ENCODE measurements at regions not wholly inside any gene's neighbourhood (a gene's known extent, or its start where the extent isn't known, plus 50 kb on each side); places are given as distances from the start of the nearest gene placed in this dataset.

DNA sequence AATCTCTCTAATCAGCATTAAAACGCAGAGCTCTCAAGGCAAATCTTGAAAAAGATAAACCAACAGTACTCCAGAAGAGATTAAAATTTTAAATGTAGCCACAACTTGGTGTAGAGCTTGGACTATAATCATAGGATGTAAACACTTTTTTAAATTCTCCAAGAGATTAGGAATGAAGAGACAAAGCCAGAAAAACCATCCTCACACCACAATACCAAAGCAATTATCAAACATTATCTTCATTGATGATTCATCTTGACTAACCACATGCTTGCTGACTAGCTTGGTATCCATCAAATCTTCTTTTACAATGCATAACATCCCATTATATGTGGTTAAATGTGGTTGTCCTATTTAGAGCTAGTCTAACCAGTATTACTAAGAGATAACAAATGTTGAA lies 815.1 kb downstream of the TLE1 start:
- peak; percentile 58 for DNase-seq (ENCODE audit: low read depth)

DNA sequence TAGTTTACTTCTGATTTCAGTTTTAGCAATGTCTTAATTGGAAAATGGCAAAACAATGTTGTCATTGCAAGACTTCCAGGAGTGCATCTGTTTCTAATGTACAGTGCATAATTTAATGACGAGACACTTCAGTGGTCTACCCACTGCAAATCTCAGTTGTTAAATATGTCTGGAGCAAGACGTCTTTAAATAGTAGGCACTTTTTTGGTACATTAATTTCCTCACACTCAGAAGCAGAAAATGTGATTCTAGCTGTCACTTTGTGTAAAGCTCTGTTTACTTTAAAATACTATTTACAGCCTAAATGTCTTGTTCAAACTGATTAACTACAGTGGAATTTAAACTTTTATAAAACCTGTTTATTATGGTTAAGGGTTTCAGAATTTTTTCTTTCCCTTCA lies 815.5 kb downstream of the TLE1 start:
- DNase-seq (ENCODE audit: low read depth) = peak; percentile 6

DNA sequence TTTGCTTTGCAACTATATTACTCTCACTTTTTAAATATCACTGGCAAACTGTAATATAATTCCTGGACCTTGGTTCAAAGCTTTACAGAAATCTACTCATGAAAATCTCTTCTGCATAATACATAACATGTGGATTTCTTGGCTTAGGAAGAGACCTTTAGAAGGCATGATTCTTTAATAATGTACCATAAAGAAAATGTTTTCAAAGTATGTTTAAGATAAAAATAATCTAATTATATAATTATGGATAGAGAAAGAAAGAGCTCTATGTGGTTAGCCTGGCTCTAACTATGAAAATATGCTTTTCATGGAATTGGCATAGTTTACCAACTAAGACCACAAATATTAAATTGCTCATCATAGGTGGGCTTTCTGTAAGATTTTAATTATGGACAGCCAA lies 817.8 kb downstream of the TLE1 start:
- DNase-seq (ENCODE audit: low read depth) = no peak

DNA sequence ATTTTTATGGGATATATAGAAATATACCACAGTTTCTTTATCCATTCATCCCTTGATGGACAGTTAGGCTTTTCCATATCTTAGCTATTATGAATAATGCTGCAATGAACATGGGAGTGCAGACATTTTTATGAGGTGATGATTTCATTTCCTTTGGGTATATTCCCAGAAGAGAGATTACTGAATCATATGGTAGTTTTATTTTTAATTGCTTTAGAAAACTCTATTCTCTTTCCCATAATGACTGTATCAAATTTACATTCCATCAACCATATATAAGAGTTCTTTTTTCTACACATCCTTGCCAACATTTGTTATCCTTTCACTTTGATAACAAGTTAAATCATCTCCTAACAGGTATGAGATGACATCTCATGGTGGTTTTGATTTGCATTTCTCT lies 821.6 kb downstream of the TLE1 start:
- no peak for DNase-seq (ENCODE audit: low read depth)

DNA sequence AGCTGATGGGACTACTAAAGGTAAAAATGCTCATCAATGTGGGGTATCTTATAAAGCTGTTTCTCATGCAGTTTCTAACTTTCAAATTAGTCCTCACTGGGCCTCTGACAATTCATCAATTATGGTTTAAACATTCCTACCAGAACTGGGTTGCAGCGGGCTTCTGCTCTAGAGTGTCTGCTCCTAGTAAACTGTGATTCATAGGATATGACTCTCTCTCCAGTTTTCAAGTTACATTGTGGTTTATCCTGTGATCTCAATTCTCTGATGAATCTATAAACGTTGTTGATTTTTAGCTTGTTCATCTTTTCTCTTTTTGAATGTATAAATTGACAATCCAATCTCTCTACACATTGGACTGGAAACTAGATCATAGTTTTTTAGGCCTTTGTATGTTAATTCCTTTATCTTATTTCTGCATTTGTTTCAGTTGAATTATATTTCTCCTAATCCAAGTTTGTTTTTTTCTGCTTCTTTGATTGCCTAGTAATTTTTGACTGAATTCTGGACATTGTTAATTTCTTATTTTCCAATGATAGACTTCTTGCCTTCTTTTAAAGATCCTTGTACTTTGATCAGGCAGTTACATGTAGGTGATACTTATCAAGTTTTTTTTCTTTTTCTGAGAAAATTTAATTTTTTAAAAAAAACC lies 822.6 kb downstream of the TLE1 start:
- DNase-seq (ENCODE audit: low read depth) = no peak

DNA sequence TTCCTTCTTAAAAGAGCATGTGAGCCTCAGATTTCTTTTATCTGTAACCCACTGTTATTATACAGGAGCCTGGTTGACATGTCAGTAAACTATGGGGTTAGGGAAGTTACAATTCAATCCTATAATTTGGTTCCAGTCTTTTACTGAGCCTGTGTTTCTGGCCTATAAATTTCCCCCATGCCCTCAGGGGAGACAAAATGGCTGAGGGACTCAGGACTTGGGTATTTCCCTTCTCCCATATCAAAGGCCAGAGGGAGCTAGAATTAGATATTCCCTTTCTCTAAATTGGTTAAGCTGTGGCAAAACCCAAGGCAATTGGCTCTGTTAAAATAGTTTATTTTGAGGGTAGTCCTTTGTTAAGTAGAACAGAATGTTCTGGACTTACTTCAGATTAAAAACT lies 823.2 kb downstream of the TLE1 start:
- DNase-seq (ENCODE audit: low read depth) = no peak

DNA sequence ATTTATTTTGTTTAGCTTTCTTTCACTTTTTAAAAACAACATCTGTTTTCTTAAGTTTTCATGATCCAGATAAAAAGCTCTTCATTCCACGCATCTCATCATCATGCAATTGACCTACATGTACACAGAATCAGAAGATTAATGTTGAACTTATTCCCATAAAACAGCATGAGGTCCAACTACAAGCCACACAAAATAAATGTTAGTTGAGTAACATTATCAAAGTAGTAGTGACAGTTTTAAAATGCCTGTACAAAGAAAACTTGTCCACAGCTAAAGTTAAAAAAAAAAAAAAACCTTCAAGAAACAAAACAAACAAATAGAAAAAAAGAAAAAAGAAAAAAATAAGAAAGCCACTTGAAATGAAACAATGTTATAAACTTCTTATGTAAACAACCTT lies 846.3 kb downstream of the TLE1 start:
- no peak for DNase-seq (ENCODE audit: low read depth)

DNA sequence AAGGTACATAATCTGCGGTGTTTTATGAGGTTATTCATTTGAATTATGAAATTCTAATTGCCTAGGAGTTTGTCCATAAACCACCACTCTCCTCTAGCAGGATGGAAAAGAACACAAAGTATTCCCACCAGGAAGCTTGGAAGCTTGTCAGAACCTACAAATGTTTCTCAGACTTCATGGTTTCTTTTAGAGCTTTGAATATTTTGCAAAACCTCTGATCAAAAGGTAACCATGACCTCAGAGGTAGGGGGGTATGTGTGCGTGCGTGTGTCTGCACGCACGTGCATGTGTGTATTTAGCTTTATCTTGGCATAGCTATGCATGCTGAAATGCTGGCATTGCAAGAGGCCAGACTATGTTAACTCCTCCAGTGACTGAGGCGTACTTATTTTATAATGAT lies 847.0 kb downstream of the TLE1 start:
- DNase-seq (ENCODE audit: low read depth) = no peak

DNA sequence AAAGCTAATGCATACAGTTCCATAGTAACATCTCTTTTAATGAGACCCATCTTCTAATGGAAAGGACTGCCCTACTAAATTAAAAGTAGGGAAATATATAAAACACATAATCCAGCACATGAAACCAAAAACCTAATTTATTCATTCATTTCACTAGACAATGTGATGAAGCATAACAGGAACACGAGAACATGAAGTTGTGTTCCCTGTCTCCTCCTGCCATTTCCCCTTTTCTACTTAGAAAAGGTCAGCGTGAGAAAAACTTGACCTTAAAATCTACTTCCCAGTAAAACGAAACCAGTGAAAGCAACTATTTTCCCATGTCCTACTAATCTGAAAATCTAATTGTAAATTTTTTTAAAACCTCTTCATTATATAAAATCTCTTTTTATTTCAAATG lies 847.5 kb downstream of the TLE1 start:
- no peak for DNase-seq (ENCODE audit: low read depth)

DNA sequence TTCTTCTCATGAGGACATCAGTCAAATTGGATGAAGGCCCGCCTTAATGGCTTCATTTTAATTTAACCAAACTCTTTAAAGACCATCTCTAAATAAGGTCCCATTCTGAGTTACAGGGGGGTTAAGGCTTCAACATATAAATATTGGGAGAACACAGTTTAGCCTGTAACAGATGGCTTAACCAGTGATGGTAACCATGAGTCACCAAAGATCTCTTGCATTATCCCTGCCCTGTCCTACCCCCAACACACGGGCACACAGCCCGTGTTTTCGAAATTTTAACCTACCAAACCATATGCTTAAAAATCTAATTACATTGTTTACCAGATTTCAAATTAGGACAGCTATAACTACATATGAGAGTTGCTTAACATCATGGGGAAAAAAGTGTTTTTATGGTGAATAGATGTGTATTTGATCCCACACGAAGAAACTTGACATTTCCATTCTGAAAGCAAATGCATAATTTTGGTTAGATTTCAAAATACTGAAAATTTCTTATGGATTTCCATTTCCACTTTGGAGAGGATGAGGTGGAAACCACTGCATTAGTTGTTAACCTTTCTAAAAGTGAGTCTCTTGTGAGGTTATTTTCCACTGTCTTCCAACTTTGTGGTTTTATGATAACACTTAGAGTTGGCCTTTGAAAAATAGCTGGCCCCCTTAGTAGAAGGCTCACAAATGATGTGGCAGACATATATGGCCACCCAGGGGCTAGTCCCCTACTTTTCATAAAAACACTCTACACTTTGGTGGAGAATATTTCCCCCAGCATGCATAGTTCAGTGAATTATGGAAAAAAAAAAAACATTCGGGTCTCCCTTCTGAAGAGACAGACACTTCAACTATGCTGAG lies 849.3 kb downstream of the TLE1 start:
- DNase-seq (ENCODE audit: low read depth) = no peak

DNA sequence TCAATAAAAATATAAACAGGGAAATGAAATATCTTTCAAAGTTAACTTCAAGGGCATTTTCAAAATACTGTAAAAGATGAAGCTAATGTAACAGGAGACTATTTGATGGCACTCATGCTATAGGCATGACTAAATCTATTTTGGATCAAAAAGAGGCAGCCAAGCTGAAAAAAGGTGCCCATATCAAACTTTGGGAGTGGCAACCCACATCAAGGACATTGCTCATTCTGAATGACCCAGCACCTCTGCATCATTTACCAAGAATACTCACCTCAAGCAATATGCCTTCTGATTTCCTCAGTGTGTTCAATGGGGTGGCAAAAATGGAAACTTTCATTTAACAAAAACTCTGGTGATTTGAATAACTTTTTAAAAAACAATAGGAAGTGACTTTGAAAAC lies 853.3 kb downstream of the TLE1 start:
- no peak for DNase-seq (ENCODE audit: low read depth)

DNA sequence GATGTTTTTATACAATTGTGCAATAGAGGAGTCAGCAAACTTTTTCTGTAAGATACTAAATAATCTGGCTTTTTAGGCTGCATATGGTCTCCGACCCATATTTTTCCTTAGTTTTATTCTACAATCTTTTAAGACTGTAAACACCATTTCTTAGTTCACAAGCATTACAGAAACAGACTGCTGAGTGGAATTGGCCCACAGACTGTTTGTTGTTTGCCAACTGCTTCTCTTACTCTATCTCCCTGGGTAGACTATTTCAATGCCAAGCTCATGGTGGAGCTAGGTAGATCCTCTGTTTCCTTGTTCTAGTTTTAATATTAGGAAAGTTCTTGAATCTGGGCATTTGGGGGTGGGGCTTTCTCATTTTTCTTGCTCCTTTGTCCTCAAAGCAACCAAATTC lies 857.6 kb downstream of the TLE1 start:
- no peak for DNase-seq (ENCODE audit: low read depth)

DNA sequence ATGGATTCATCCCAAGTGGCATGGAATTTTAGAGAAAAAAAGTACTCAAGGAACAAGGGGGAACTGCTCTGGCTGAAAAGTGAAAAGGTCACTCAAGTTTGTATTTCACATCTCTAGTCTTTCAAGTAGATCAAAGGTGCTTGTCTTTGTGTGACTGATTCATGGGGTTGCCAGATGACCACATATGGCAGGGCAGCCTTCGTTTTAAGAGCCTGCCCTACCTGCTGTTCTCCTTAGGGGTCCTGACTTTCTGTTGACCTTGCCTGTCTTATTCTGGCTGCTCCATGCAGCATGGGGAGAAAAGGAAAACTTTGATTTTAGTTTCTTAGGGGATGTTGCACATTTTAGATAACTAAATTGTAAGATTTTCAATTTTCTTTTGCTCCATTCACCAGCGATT lies 877.7 kb downstream of the TLE1 start:
- DNase-seq (ENCODE audit: low read depth) = no peak

DNA sequence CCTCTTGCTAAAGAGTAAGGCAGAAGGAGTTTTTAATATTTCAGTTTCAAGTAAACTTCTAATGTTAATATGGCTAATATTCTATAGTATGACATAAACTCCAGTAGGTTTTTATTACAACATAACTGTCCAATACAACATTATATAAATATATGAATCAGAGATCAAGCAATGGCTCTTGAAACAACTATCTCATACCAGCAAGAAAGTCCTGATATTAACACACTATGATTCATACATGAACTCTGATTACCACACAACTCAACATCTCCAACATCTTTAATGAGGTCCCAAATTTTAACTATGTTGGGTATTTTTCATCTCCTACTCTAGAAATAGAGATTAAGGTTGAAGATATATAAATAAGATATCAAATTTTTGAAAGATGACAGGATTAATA lies 878.3 kb downstream of the TLE1 start:
- DNase-seq (ENCODE audit: low read depth) = no peak

DNA sequence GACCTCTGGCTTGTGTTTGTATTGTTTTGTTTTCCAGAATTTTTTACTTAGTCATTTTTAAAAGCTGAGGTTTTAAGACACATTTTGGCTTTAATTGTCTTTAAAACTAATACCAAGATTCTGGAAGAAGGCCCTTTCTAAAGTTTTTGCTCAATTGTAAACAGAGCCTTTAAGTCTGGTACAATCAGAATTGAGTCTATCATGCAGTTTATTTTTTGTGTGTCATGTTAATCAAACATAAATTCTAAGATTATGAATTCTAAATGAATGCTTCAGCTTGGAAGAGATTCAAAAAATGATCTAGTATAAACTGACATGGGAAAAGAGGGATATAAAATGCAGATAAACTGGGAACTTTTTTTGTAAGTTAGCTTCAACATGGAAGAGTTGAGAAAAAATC lies 882.7 kb downstream of the TLE1 start:
- DNase-seq (ENCODE audit: low read depth) = no peak

DNA sequence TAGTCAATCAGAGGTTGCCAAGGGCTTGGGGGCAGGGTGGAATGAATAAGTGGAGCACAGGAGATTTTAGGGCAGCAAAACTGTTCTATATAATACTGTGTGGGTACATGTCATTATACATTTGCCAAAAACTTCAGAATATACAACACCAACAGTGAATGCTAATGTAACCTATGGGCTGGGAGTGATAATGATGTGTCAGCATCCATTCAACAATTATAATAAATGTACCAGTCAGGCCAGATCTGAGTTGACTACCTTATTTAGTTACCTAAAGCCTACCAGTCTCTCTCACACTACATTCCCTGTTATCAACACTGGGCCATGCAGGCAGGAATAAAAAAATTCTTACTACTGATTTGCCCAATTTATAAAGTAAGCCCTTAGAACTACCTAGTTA lies 884.5 kb downstream of the TLE1 start:
- no peak for DNase-seq (ENCODE audit: low read depth)

DNA sequence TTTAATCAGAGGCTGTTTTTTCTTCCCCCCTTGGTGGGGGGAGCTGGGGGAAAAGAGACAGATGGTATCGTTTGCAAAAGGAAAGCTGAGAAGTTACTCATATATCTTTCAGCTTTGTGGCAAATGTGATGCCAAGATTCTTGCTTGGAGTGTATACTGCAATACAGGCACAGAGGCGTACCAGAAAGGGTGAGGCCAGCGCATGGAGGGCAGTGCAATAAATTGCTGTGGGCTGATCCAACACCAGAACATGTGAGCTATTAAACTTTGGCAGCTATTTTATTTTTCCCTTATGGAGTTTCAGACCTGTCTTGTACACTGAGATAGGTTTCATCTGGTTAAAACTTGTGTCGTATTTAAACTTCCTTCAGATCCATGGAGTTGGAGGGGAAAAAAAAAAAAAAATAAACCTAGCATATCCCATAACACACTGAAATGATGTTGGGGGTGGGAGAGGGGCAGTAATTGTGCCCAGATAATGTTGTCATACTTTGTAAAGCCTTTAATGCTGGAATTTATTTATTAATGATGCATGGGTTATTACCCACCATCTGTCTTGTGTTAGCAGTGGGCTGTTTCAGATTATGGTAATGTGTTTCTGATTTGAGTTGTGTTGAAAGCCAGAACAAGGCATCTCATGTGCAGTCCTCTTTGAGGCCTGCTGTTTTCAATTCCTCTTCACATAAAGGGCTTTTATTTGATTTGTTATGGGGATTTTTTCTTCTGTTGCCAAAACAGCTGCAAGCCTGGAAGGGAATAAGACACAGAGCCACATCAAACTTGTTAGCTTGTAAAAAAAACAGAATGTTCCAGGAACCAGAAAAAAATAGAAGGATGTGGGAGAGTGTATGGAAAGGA lies 891.3 kb downstream of the TLE1 start:
- DNase-seq (ENCODE audit: low read depth) = peak; percentile 85

DNA sequence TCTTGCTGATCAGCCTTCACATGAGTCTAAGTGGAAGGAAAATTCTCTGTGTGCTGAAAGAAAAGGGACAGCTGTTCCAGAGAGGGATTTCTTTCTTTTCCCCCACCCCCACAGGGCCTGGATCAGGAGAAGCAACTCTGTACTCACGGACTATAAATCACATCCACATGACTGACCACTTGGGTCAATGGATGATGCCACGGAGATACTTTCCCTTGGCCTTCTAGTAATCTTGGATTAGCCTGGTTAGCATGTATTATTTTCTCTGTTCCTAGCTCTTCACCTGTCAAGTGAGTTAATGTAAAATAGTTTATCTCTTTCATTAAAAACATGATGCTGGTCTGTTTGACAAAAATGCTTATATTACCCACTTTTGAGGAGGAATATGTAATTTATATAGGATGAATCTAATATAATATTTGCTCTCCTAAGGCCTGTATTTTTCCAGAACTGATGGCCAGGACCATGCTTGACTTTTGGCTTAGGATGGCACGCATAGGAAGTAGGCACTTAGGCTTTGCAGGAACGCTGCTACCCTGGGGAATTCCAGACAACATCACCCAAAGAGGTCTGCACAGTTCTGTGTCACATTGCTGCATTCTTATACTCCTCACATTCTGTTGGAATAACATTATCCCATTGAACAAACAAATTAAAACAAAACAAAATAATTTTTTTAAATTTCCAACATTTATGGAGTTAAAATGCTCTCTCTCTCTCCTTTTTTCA lies 892.1 kb downstream of the TLE1 start:
- peak; percentile 92 for DNase-seq (ENCODE audit: low read depth)

DNA sequence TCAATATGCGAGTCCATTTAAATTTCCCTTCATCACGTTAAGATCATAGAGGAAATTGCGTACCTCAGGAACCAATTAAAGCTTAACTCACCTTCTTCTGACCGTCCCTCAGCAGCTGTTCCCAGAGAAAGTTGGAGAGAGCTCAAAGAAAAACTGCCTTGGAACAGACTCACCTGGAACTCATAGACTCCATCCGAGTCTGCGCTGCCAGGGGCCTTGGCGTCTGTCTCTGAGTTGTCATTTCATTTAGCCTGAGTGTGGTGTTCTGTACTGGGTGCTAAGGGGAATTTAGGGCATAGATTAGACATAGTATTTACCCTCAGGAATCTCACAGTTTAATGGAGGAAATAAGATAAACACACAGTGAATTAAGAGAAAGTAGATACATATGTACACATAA lies 892.7 kb downstream of the TLE1 start:
- no peak for DNase-seq (ENCODE audit: low read depth)

DNA sequence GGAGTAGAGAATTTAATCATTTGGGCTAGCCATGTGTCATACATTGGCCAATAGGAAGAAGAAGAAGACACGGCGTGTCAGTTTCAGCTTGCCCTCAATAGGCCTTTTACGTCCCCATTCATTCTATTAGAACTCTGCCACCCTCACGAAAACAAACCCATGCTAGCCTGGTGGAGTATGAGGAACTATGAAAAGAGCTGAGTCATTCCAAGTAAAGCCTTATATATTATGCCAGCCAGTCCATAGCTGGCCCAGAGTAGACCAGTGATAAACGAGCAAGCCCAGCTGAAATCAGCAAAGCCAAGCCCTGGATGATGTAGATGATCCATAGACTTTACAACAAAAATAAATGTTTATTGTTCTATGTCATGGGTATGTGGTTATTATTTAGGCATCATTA lies 895.1 kb downstream of the TLE1 start:
- DNase-seq (ENCODE audit: low read depth) = no peak

DNA sequence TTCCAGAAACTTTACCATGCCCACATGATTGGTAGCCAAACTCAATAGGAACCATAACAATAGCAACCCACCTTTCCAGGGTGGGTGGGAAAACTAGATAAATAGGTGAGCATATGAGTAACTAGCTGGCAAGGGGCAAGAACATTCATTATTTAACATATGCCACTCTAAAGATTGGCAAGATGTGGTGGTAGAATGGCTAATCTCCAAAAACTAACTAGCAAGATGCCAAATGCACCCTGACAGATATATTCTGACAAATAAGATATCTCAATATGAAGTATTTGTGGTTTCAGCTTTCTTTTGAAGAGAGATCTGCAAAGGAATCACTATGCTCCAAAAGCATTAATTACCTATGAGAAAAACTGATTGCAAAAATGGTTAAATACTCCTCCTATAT lies 895.6 kb downstream of the TLE1 start:
- no peak for DNase-seq (ENCODE audit: low read depth)

DNA sequence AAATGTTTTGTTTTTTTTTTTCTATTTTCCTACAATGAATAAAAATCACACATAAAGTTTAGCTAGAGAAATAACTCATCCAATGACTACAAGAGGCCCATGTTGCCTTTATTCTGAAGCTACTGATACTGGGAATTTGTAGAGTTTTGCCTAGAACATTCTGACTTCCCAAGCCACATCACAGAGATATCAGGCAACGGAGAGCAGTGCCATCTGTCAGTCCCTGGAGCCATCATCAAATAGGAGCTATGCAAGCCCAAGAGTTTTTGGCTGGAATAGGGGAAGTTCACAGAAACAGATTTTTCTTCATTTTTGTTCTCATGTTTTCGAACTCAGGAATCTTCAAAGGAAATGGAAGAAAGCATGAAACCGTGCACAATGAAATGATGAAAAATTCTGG lies 896.6 kb downstream of the TLE1 start:
- DNase-seq (ENCODE audit: low read depth) = no peak

Data from myocyte (in vitro differentiated cells).